Psoas muscle (tissue), 7 donors: ENCODE measurements at regions not wholly inside any gene's neighbourhood (a gene's known extent, or its start where the extent isn't known, plus 50 kb on each side); places are given as distances from the start of the nearest gene placed in this dataset.
A peak's percentile ranks its signal among the peaks of the same experiment; 100 is the strongest.

Experiments used
- ATAC-seq, 4 donors: fragments of 200-7000 bp; cut with Tn5 transposase; one replicate each; pipeline ENCODE4 v1.9.1; 2020; ENCODE audit warnings: moderate library complexity in 3 of 4, mild to moderate bottlenecking in 2 of 4
- DNase-seq, 2 donors: peaks; one replicate each; pipeline ENCODE4 v3.0.0-alpha.2; 2020
- H3K27ac ChIP-seq: fragments of 200-600 bp; one replicate; pipeline ENCODE4 v1.8.0; 2022
- H3K27me3 ChIP-seq, 3 donors: fragments of 200-600 bp in 1 of 3; one replicate each; pipeline versions ENCODE4 v1.6.1 to v1.8.0; 2013 to 2022; ENCODE audit warnings: low read length in 2 of 3, mild to moderate bottlenecking in 2 of 3, moderate library complexity in 1 of 3; ENCODE audit not compliant: insufficient read depth in 3 of 3
- H3K36me3 ChIP-seq, 2 donors: fragments of 200-600 bp in 1 of 2; one replicate each; pipeline versions ENCODE4 v1.6.1 to v1.8.0; 2013 to 2022; ENCODE audit warnings: low read depth in 1 of 2, mild to moderate bottlenecking in 1 of 2, moderate library complexity in 1 of 2; ENCODE audit not compliant: insufficient read depth in 1 of 2
- H3K4me1 ChIP-seq: fragments of 200-600 bp; one replicate; pipeline ENCODE4 v1.8.0; 2022
- H3K4me3 ChIP-seq: fragments of 200-600 bp; one replicate; pipeline ENCODE4 v1.8.0; 2022; ENCODE audit warnings: mild to moderate bottlenecking
- H3K9me3 ChIP-seq: fragments of 200-600 bp; one replicate; pipeline ENCODE4 v1.8.0; 2022
- WGBS, 3 donors: extraction: QIAGEN DNeasy Blood & Tissue Kit; methylation state at CpG; one replicate each; pipeline versions ENCODE4 v1.1.6 to v1.1.7; 2013; 5-methylcytosine and 5-hydroxymethylcytosine counted together
- intact Hi-C, 2 donors: fragments of 100-400 bp; cut with DNase I; formaldehyde crosslinking; loops; one replicate each; pipeline versions ENCODE4 v1.11.0 to v1.14.2; 2022
- TF ChIP-seq, protein P1 (sequence below): fragments of 200-600 bp; IDR thresholded peaks from one replicate; pipeline ENCODE4 v1.8.0; 2022; ENCODE audit warnings: antibody characterized with exemption
- donor health status: healthy with polysubstance abuse.
- donor health status: DM: no; HTN: no; CAD: no; lungs with moderate emphysema.
- donor health status: Bipolar disorder and iron deficiency.
- donor health status: healthy.
- donor health status: DM: yes; HTN: yes; CAD: no.
- donor health status: DM: no; HTN: no; CAD: no.
- donor health status: DM: yes; HTN: yes; CAD: no.

DNA sequence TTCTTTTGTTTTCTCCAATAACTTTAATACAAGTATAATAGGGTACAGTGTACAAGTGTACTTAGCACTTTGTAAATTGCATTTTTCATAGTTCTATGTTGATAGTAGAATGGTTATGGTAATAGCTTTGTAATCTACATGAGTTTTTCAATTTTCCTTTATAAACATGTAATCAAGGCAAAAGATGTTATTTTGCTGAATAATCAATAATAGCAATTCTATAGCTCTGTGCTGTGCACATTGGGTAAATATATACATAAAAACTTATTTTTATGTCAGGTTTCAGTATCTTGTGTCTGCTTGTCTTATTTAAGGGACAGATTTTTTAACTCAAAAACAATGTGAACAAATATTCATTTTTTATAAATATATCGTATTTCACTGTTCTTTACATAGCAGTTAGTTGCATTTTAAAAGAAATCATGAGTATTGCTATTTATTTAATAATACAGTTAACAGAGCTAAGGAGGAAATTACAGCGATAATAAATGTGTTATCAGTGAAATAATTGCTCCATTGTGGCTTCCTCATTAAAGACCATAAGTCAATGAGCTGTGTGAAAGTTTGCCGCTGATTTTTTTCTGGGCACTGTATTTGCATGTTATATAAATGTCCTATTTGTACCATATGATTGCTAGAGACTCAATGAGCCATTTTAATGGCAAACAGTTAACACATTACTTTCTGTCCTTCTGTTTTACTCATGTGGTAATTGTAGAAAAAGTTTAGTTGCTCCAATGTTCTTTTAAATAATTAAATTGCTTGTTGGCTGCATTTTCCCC lies 214.6 kb upstream of the STAC start:
- 77 to 79% (median 78%) methylated on average over 3 of the region's 3 CpGs for WGBS, 3 donors
- Histone ChIP-seq H3K4me1 (no peaks in the 10 kb centered on the region), H3K27ac (no peak overlapping the region), H3K4me3 (no peak overlapping the region), H3K27me3 (no peaks in the 10 kb centered on the region), H3K36me3 (no peaks in the 10 kb centered on the region), H3K9me3 (no peaks in the 10 kb centered on the region)
- intact Hi-C loops, result no loop called here
- DNase-seq (no peak), ATAC-seq (no peak)
- TF ChIP-seq, protein P1, sequence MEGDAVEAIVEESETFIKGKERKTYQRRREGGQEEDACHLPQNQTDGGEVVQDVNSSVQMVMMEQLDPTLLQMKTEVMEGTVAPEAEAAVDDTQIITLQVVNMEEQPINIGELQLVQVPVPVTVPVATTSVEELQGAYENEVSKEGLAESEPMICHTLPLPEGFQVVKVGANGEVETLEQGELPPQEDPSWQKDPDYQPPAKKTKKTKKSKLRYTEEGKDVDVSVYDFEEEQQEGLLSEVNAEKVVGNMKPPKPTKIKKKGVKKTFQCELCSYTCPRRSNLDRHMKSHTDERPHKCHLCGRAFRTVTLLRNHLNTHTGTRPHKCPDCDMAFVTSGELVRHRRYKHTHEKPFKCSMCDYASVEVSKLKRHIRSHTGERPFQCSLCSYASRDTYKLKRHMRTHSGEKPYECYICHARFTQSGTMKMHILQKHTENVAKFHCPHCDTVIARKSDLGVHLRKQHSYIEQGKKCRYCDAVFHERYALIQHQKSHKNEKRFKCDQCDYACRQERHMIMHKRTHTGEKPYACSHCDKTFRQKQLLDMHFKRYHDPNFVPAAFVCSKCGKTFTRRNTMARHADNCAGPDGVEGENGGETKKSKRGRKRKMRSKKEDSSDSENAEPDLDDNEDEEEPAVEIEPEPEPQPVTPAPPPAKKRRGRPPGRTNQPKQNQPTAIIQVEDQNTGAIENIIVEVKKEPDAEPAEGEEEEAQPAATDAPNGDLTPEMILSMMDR, result no peak

DNA sequence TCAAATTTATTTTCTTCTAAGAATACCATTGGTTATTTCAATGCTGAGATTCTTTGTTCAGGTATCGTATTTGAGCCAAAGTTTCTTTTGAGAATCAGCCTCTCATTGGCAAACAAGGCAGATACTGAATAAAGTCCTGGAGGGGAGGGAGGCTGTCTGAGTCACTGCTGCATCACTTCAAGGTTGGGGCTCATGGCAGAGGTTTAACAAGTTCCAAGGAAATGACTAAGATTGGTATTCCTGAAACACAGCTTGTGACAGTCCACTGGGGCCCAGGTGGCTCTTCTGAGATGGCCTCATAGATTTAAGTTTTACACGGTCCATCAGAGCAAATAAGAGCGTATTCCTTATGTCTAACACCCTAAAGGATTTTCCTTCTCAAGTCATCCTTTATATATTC lies 213.8 kb upstream of the STAC start:
- 72 to 79% (median 75%) methylated on average over 3 of the region's 3 CpGs for WGBS, 3 donors
- Histone ChIP-seq H3K4me3 (no peak overlapping the region), H3K27me3 (no peaks in the 10 kb centered on the region), H3K27ac (no peak overlapping the region), H3K36me3 (no peaks in the 10 kb centered on the region), H3K4me1 (no peaks in the 10 kb centered on the region), H3K9me3 (no peaks in the 10 kb centered on the region)
- TF ChIP-seq, protein P1, result no peak
- intact Hi-C loops, result no loop called here
- DNase-seq, result no peak
- no peak for ATAC-seq

DNA sequence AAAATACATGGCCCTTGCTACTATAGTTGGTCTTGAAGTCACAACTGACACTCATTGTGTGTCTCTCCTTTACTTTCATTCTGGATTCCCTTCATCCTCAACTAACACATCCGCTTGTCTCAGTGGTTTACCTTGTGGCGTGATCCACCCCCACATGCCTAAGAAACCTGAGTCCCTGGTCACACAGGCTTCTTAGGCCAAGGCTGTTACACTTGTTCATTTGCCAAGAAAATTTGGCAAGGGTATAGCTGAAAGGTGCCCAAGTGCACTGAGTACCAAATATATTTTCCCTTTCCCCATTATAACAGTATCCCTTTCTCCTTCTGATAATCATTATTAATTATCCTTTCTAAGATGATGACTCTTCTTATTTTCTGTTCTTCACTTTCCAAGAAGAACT lies 207.6 kb upstream of the STAC start:
- Histone ChIP-seq H3K27ac (no peak overlapping the region), H3K4me1 (no peaks in the 10 kb centered on the region), H3K36me3 (no peaks in the 10 kb centered on the region), H3K9me3 (no peaks in the 10 kb centered on the region), H3K4me3 (no peak overlapping the region), H3K27me3 (no peaks in the 10 kb centered on the region)
- ATAC-seq, result peak in 1 of 4 donors; percentile 41
- intact Hi-C loops, result no loop called here
- WGBS, 3 donors, result 44 to 61% (median 54%) methylated on average over 2 of the region's 2 CpGs
- TF ChIP-seq, protein P1, result no peak
- DNase-seq, result no peak

DNA sequence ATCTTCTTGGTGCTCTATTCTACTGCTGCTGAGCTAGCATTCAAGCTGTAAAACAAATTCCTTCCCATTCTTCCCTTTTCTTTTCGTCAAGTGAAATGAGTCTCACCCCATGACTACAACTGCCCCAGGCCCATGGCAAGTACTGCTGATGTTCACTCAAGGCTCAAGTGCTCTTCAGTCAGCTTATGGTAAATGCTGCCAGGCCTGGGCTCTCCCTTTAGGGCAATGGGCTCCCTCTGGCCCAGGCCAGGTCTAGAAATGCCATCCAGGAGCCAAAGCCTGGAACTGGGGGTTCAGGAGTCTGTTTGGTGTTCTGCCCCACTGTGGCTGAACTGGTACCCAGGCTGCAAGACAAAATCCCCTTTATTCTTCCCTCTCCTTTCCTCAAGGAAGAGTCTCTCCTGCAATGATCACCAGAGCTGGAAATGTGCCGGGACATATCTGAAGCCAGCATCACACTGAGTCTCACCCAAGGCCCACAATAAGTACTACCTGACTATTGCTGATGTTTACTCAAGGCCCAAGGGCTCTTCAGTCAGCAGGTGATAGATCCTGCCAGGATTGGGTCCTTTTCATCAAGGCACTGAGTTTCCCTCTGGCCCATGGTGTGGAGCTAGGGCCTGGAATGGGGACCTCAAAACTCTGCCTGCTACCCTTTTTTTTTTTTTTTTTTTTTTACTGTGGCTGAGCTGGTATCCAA lies 205.0 kb upstream of the STAC start:
- Histone ChIP-seq H3K27ac (no peak overlapping the region), H3K9me3 (no peaks in the 10 kb centered on the region), H3K27me3 (no peaks in the 10 kb centered on the region), H3K4me1 (no peaks in the 10 kb centered on the region), H3K36me3 (no peaks in the 10 kb centered on the region), H3K4me3 (no peak overlapping the region)
- ATAC-seq, result no peak
- DNase-seq, result no peak
- 93 to 98% (median 95%) methylated on average over 2 of the region's 2 CpGs for WGBS, 3 donors
- TF ChIP-seq, protein P1, result no peak
- intact Hi-C loops, result no loop called here
